GM20000 (cell line): ENCODE measurements at regions not wholly inside any gene's neighbourhood (a gene's known extent, or its start where the extent isn't known, plus 50 kb on each side); places are given as distances from the start of the nearest gene placed in this dataset.

Source experiments
- DNase-seq: peaks from one replicate; pipeline ENCODE4 v3.0.0; 2012; ENCODE audit warnings: low spot score
- TF ChIP-seq, protein P1 (sequence below): IDR thresholded peaks from 2 replicates; pipeline ENCODE4 v1.5.1; 2012; ENCODE audit warnings: mild to moderate bottlenecking, control low read depth; ENCODE audit errors: extremely low read depth, missing control alignments

DNA sequence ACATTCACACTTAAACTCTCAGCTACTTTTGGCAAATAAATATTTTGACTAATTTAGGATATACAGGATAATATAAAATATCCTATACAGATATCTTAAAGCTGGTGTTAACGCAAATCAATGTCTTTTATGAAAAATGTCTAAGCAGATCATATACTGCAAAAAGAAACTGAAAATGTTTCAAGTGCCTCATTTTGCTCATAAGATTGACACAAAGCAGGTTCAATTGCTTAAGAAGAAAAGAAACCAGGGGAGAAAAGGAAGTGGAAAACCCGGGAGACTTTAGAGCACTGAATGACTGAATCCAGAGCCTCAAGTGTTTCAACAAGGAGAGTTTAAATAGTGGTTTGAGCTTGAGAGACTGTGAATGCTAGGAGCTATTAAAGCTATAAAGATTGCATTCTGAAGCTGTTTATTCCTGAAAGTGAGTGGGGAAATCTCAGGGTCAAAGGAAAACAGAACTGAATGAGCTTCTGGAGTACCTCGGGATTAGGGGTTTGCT is 1943.0 kb downstream of the MRPL39 start:
- TF ChIP-seq, protein P1, sequence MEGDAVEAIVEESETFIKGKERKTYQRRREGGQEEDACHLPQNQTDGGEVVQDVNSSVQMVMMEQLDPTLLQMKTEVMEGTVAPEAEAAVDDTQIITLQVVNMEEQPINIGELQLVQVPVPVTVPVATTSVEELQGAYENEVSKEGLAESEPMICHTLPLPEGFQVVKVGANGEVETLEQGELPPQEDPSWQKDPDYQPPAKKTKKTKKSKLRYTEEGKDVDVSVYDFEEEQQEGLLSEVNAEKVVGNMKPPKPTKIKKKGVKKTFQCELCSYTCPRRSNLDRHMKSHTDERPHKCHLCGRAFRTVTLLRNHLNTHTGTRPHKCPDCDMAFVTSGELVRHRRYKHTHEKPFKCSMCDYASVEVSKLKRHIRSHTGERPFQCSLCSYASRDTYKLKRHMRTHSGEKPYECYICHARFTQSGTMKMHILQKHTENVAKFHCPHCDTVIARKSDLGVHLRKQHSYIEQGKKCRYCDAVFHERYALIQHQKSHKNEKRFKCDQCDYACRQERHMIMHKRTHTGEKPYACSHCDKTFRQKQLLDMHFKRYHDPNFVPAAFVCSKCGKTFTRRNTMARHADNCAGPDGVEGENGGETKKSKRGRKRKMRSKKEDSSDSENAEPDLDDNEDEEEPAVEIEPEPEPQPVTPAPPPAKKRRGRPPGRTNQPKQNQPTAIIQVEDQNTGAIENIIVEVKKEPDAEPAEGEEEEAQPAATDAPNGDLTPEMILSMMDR = no peak
- no peak for DNase-seq

DNA sequence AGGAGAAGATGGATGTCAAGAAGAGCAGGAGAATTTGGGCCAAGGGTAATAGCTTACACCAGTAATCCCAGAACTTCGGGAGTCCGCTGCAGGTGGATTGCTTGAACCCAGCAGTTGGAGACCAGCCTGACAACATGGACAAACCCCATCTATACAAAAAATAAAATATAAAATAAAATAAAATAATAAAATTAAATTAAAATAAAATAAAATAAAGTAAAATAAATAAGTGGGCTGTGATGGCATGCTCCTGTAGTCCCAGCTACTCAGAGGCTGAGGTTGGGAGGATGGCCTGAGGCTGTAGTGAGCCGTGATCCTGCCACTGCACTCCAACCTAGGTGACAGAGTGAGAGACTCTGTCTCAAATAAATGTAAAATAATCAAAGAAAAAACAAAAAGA is 1946.7 kb downstream of the MRPL39 start:
- TF ChIP-seq, protein P1 = no peak
- no peak for DNase-seq

DNA sequence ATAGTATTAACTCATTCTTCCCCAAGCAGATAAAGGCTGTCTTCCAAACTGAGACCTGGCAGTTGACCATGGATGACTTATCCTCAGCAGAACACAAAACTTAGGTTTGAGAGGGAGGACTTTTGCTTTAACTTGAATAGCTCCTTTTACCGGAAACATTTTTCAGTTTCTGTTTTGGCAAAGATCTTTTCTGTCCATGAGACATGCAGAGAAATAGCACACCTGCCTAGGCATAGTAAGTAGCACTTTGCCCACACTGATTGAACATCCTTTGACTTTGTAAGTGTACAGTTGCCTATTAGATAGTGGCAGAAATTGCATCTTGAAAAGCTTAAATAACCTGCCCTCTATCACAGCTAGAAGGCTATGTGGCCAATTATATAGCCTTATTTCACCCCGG is 1962.5 kb downstream of the MRPL39 start:
- DNase-seq = no peak
- TF ChIP-seq, protein P1 = no peak

DNA sequence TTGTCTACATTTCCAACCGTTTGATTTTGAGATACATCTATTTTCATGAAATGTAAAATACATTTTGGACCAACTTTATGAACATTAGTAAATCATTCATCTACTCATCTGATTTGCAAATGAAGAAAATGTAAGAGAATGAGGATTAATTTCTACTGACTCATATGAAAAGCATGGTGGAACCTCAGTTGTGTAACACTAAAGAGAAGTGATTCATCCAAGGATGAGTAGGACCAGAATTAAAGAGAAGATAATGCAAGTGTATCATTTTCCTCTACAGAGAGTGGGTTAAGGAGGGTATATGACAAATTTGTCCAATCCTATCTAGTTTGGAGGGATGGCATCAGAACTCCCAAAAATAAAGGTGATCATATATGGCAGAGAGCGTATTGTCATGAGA is 1967.6 kb downstream of the MRPL39 start:
- no peak for DNase-seq
- TF ChIP-seq, protein P1 = no peak

DNA sequence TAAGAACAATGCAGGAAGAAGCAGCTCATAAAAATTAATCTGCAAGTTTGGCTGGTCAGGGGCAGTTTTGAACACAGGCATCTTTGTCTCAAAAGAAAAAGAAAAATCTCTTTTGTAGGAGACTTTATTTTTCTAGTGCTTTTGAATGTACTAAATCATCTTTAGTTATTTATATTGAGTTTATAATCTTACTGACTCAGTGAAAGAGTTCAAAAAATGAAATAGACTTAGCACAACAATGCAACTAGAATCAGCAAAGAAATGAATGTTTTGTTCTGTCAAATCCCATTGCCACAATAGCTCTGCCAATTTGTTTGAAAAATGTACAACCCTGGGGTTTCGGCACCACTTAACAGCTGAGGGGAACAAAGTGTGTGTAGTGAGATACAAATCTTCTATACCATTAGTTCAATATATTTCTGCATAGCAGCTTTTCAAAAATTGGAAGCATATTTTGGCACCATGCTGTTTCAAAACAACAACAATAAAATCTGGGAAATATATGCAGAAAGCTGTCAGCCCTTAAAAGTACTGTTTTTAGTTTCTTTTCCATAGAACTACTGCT is 1969.1 kb downstream of the MRPL39 start:
- TF ChIP-seq, protein P1 = no peak
- no peak for DNase-seq

DNA sequence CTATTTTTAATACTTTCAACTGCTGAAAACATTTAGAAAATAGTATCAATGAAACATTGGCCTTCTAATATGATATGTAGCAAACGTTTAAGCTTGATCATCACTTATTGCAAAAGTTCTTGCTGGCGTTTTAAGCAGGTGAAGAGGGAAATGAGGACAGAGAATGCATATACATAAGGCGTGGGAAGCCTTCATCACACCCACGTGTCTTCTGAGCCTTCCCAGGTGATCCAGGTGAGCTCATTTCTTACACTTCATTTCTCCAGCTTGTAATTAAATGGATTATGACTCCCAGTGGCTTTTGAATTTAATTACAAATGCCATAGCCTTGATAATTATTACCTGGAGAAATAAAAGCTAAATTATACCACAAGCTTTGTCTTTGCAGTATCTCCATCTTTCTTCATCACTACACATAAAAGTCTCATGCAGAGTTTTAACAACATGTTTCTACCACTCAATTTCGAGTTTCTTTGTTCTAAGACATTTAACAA is 1973.8 kb downstream of the MRPL39 start:
- no peak for DNase-seq
- TF ChIP-seq, protein P1 = no peak

DNA sequence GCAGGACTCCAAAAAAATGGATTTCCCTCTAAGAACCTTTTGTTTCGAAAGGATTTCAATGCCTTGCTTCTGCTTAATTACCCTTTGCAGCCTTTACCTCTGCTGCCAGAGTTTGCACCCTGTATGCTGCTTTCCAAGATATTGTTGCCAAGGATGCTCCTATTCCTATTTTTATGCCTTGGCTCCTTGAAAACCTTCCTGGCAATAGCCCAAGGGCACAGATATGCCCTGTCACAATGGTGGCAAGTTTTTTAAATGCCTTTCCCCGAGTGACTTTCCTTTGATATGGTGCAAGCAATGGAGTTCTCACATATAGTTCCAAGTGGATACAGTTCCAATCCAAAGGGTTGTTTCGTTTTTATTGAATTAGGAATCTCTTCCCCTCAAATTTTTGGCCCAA is 1983.0 kb downstream of the MRPL39 start:
- no peak for DNase-seq
- TF ChIP-seq, protein P1 = no peak
